Caco-2 (cell line): ENCODE measurements at regions not wholly inside any gene's neighbourhood (a gene's known extent, or its start where the extent isn't known, plus 50 kb on each side); places are given as distances from the start of the nearest gene placed in this dataset.

Experiments
- BruUV-seq: library from RNA; stranded (reverse); fragments of 400-500 nt; replicated peaks from 2 replicates; lab custom pipeline; 2021; lab: Mats Ljungman, UMichigan
- CTCF ChIA-PET: fragments of 300-600 bp; sonication (Branson Sonifier 250); formaldehyde crosslinking; loops from one replicate; lab custom pipeline; 2022; ENCODE audit warnings: antibody characterized with exemption; lab: Charles Lee
- POLR2A ChIA-PET: fragments of 300-600 bp; sonication (Branson Sonifier 250); formaldehyde crosslinking; loops from one replicate; lab custom pipeline; 2022; ENCODE audit warnings: antibody characterized with exemption; lab: Charles Lee
- DNase-seq, 2 experiments: peaks; one replicate each; pipeline versions ENCODE4 v3.0.0 to v3.0.0-alpha.2; 2020 to 2022
- H3K27me3 ChIP-seq: replicated peaks from 2 replicates; pipeline ENCODE4 v1.6.0; 2011; ENCODE audit warnings: low read length; ENCODE audit not compliant: control insufficient read depth, insufficient read depth
- H3K36me3 ChIP-seq: 2 replicates; pipeline ENCODE4 v1.5.1; 2011; ENCODE audit warnings: low read length; ENCODE audit not compliant: control insufficient read depth, insufficient read depth
- H3K4me1 ChIP-seq: fragments of 250-450 bp; sonication (Bioruptor Pico); 2 replicates; pipeline ENCODE4 v1.5.1; 2020; ENCODE audit warnings: mild to moderate bottlenecking
- H3K4me3 ChIP-seq: 2 replicates; pipeline ENCODE4 v1.5.1; 2011; ENCODE audit warnings: low read depth, mild to moderate bottlenecking, control low read depth, low read length
- H3K9me3 ChIP-seq: fragments of 250-450 bp; sonication (Bioruptor Pico); 2 replicates; pipeline ENCODE4 v1.5.1; 2020; ENCODE audit warnings: mild to moderate bottlenecking, moderate library complexity
- H3K27ac Mint-ChIP-seq: one replicate; pipeline ENCODE4 v1.8.0; 2022; ENCODE audit warnings: mixed read lengths; ENCODE audit not compliant: unreplicated experiment
- H3K27me3 Mint-ChIP-seq: one replicate; pipeline ENCODE4 v1.8.0; 2022; ENCODE audit warnings: mixed read lengths; ENCODE audit not compliant: insufficient read depth, unreplicated experiment
- H3K36me3 Mint-ChIP-seq: one replicate; pipeline ENCODE4 v1.8.0; 2022; ENCODE audit warnings: mild to moderate bottlenecking, mixed read lengths; ENCODE audit not compliant: insufficient read depth, unreplicated experiment
- H3K4me1 Mint-ChIP-seq: one replicate; pipeline ENCODE4 v1.8.0; 2022; ENCODE audit warnings: low read depth, mixed read lengths; ENCODE audit not compliant: unreplicated experiment
- H3K4me3 Mint-ChIP-seq: one replicate; pipeline ENCODE4 v1.8.0; 2022; ENCODE audit warnings: mild to moderate bottlenecking, moderate library complexity, mixed read lengths; ENCODE audit not compliant: unreplicated experiment
- H3K9me3 Mint-ChIP-seq: one replicate; pipeline ENCODE4 v1.8.0; 2022; ENCODE audit warnings: mixed read lengths; ENCODE audit not compliant: unreplicated experiment
- intact Hi-C: fragments of 100-400 bp; cut with micrococcal nuclease; formaldehyde crosslinking; loops from one replicate; pipeline ENCODE4 v1.10.0; 2022; ENCODE audit not compliant: unreplicated experiment
- TF ChIP-seq, protein P1 (sequence below), 2 experiments: fragments of 200-600 bp in 1 of 2; IDR thresholded peaks; 1 replicate in 1 of 2; 2 replicates in 1 of 2; pipeline versions ENCODE4 v1.5.1 to v1.8.0; 2011 to 2022; ENCODE audit warnings: antibody characterized with exemption in 1 of 2, control low read depth in 1 of 2, inconsistent platforms in 1 of 2, low read depth in 1 of 2, low read length in 1 of 2, mild to moderate bottlenecking in 1 of 2, moderate library complexity in 1 of 2; ENCODE audit not compliant: insufficient read depth in 1 of 2, severe bottlenecking in 1 of 2, unreplicated experiment in 1 of 2

DNA sequence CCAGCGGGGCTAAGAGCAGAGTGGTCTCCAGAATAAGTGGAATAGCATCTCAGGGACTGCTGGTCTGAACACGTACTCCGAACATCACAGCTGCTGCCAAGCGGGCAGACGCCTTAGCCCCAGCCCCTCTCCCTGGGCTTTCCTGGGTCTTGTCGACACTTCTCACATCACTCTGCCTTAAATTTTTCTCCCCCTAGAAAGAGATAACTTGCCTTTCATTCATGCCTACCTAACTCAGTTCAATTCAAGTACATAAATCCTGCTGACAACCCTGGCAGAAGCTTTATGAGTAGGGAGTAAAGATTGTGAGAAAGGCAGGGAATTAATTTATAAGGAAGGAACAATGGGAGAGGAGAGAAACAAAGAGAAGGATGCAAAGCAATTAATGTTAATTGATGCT, 202.9 kb upstream of the TNP1 start:
- no TSS peak for BruUV-seq
- no peak overlapping the region for H3K4me3 ChIP-seq
- H3K4me1 Mint-ChIP-seq, result peaks cover 6% of the 10 kb centered on the region
- ChIA-PET POLR2A (no interaction called here), CTCF (no interaction called here)
- TF ChIP-seq, protein P1, sequence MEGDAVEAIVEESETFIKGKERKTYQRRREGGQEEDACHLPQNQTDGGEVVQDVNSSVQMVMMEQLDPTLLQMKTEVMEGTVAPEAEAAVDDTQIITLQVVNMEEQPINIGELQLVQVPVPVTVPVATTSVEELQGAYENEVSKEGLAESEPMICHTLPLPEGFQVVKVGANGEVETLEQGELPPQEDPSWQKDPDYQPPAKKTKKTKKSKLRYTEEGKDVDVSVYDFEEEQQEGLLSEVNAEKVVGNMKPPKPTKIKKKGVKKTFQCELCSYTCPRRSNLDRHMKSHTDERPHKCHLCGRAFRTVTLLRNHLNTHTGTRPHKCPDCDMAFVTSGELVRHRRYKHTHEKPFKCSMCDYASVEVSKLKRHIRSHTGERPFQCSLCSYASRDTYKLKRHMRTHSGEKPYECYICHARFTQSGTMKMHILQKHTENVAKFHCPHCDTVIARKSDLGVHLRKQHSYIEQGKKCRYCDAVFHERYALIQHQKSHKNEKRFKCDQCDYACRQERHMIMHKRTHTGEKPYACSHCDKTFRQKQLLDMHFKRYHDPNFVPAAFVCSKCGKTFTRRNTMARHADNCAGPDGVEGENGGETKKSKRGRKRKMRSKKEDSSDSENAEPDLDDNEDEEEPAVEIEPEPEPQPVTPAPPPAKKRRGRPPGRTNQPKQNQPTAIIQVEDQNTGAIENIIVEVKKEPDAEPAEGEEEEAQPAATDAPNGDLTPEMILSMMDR (IDR thresholded peaks at IDR 0.05; ENCODE audit: insufficient read depth in 1 of 2, low read depth in 1 of 2, low read length in 1 of 2, severe bottlenecking in 1 of 2, unreplicated experiment in 1 of 2), result no peak
- peaks cover 3% of the 10 kb centered on the region for H3K27me3 Mint-ChIP-seq
- intact Hi-C loops, result no loop called here
- no peak overlapping the region for H3K4me3 Mint-ChIP-seq
- no peaks in the 10 kb centered on the region for H3K9me3 ChIP-seq
- H3K4me1 ChIP-seq, result no peaks in the 10 kb centered on the region
- H3K9me3 Mint-ChIP-seq, result no peaks in the 10 kb centered on the region
- DNase-seq, result no peak
- H3K27me3 ChIP-seq, result no peaks in the 10 kb centered on the region
- no peaks in the 10 kb centered on the region for H3K36me3 ChIP-seq
- H3K27ac Mint-ChIP-seq, result no peak overlapping the region
- no peaks in the 10 kb centered on the region for H3K36me3 Mint-ChIP-seq

DNA sequence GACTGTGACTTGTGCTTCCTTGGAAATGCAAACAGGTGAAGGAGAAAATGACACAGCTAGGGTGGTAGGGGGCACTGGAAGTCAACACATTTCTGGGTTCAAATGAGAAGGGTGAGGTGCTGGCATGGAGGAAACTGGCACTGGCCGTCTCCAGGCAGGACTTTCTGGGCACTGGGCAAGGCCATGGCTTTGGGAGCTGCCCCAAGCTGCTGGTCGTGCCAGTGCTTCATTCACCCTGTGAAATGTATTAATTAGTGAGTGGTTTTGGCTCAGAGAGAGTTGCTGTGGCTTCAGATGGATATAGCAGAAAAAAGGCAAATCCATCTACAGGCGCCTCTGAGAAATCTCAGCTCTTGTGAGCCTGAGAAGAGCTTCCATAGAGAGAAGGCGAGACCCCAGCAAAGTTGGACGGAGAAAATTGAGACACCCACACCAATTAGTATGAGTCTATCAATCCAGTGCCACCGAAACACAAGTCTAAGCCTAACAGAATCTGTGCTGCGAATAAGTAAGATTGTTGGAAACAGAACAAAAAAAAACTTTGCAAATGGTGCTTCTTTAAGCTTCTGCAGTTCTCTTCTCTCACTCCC, 202.1 kb upstream of the TNP1 start:
- intact Hi-C loops, result no loop called here
- Mint-ChIP-seq H3K4me1 (peaks cover 8% of the 10 kb centered on the region), H3K9me3 (no peaks in the 10 kb centered on the region), H3K4me3 (no peak overlapping the region), H3K27ac (no peak overlapping the region), H3K27me3 (peaks cover 3% of the 10 kb centered on the region), H3K36me3 (no peaks in the 10 kb centered on the region)
- no peak for DNase-seq
- no peaks in the 10 kb centered on the region for H3K4me1 ChIP-seq
- BruUV-seq, result no TSS peak
- no peaks in the 10 kb centered on the region for H3K9me3 ChIP-seq
- H3K27me3 ChIP-seq, result no peaks in the 10 kb centered on the region
- no peak overlapping the region for H3K4me3 ChIP-seq
- TF ChIP-seq, protein P1 (IDR thresholded peaks at IDR 0.05; ENCODE audit: insufficient read depth in 1 of 2, low read depth in 1 of 2, low read length in 1 of 2, severe bottlenecking in 1 of 2, unreplicated experiment in 1 of 2), result no peak
- CTCF ChIA-PET, result no interaction called here
- POLR2A ChIA-PET, result no interaction called here
- no peaks in the 10 kb centered on the region for H3K36me3 ChIP-seq

DNA sequence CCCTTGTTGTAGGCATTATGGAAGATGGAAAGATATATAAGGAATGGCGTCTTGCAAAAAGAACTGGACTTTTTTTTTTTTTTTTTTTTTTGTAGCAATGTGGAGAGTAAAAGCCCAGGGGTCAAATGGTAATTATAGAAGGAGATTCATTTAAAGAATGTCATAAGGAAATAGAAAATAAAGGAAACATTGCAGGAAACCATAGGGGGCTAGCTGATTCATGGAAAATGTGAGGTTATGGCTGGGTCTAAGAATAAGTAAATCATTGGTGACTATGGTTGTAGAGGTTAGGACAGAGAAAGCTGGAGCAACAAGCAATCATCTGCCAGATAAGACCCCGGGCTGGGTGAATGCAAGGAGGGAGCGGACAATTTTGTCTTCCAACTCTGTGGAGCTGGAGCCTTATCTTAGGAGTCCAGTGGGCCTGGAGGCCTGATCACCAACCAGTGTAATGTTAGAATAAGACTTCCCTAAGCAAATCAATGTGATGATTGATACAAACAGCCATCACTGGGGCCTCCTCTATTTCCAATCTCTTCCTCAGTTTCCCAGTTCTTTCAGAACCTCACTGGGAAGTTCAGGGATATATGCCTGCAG, 201.2 kb upstream of the TNP1 start:
- ChIA-PET POLR2A (no interaction called here), CTCF (no interaction called here)
- BruUV-seq, result no TSS peak
- H3K9me3 ChIP-seq, result no peaks in the 10 kb centered on the region
- no peaks in the 10 kb centered on the region for H3K4me1 ChIP-seq
- H3K27me3 ChIP-seq, result no peaks in the 10 kb centered on the region
- Mint-ChIP-seq H3K4me1 (peaks cover 11% of the 10 kb centered on the region), H3K27me3 (no peaks in the 10 kb centered on the region), H3K4me3 (no peak overlapping the region), H3K36me3 (no peaks in the 10 kb centered on the region), H3K9me3 (no peaks in the 10 kb centered on the region), H3K27ac (no peak overlapping the region)
- TF ChIP-seq, protein P1 (IDR thresholded peaks at IDR 0.05; ENCODE audit: insufficient read depth in 1 of 2, low read depth in 1 of 2, low read length in 1 of 2, severe bottlenecking in 1 of 2, unreplicated experiment in 1 of 2), result no peak
- no peak for DNase-seq
- no peak overlapping the region for H3K4me3 ChIP-seq
- no peaks in the 10 kb centered on the region for H3K36me3 ChIP-seq
- intact Hi-C loops, result no loop called here
